ENCODE measurements at regions not wholly inside any gene's neighbourhood (a gene's known extent, or its start where the extent isn't known, plus 50 kb on each side); places are given as distances from the start of the nearest gene placed in this dataset.
"Not testable (repeated sequence)": the region's sequence is repeated elsewhere in the genome, so short reads cannot be mapped to it uniquely, and the experiment has no call there.

DNA sequence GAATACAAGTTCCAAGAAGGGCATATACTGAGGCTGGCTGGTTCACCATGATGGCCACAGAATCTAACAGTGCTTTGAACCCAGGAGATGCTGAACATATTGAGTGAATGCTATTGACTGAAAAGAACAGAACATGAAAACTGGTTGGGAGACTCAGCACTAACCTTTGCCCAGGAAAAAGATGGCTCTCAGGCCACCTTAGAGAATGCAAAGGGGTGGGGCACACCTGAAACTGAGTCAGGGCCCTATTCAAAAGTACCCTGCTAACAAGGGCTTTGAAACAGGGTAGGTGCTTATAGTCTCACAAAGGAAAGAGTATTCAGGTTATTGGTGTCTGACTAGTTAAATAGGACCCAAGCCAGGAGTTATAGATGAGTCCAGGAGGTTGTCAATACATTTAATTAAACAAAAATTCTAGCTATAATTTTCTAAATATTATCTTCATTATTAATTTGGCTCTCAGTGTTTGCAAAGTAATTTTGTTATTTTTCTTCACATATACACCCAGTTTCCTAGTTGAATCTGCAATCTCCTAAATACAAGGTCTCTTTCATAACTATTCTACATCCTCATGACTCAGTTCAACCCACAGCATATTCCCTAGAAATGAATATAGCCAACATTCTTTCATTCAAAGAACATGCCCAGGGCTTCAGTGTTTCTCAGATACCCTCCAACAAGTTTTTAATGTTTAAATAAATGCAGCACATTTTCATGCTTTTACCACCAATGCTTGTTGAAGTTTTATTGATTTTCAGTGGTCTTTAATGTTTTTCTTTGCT lies 144.2 kb upstream of the RAPGEF2 start:
- DNase-seq: no peak

DNA sequence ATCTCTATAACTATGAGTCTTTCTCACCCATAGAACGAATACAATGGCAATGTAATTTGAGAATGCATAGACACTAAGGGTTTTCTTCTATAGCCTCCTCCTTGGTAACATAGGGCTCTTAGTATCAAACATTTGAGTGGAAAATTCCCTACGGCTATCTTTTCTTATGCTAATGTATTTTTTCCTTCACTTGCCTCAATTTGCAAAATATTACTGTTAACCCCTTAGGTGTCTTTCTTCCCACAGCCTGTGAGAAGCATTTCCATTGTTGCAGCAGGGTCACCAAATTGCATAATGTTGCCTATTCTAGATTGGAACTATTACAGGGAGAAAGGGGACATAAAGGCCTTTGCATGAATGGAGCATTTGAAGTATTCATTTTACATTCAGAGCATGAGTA lies 140.5 kb upstream of the RAPGEF2 start:
- DNase-seq: no peak

GRCh38 chr4:158963282-158963681 lies 139.6 kb upstream of the RAPGEF2 start:
- not testable (repeated sequence) for DNase-seq

DNA sequence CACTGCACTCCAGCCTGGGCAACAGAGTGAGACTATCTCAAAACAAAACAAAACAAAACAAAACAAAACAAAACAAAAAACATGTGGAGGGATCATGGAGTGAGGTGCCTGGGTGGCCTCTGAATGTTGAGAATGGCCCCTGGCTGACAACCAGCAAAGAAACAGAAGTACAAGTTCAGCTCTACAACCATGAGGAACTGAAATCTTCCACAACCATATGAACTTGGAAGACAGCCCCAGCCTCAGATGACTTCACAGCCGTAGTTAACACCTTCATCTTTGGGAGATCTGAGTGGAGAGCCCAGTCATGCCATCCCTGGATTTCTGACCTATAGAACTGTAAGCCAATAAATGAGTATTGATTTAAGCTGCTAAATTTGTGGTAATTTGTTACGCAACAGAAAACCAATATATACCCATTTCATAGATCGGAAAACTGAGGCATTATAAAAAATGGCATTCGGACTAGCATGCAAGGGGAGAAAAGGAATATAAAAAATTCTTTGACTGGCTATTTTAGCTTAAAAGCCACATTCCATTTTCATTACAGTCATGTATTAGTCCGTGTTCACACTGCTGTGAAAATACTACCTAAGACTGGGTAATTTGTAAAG lies 138.7 kb upstream of the RAPGEF2 start:
- DNase-seq: no peak

DNA sequence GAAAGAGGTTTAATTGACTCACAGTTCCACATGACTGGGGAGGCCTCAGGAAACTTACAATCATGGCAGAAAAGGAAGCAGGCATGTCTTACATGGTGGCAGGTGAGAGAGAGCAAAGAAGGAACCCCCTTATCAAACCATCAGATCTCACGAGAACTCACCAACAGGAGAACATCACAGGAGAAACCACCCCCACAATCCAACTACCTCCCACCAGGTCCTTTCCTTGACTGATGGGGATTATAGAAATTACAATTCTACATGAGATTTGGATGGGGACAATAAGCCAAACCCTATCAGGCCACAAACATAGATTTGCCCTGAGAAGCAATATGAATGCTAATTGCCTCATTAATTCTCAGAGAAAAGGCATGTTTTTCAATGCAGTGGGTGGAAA lies 138.2 kb upstream of the RAPGEF2 start:
- no peak for DNase-seq

GRCh38 chr4:158965226-158965625 lies 137.7 kb upstream of the RAPGEF2 start:
- DNase-seq: no peak

- no peak for DNase-seq
Observed at GRCh38 chr4:158966091-158966490, 136.8 kb upstream of the RAPGEF2 start.

- DNase-seq: no peak
Observed at GRCh38 chr4:158968961-158969360, 133.9 kb upstream of the RAPGEF2 start.

- no peak for DNase-seq
Observed at GRCh38 chr4:158970812-158971211, 132.1 kb upstream of the RAPGEF2 start.

DNA sequence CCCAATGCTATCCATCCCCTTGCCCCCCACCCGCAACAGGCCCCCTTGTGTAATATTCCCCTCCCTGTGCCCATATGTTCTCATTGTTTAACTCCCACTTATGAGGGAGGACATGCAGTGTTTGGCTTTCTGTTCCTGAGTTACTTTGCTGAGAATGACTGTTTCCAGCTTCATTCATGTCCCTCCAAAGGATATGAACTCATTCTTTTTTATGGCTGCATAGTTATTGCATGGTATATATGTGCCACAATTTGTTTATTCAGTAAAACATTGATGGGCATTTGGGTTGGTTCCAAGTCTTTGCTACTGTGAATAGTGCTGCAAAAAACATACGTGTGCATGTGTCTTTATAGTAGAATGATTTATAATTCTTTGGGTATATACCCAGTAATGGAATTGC lies 128.4 kb upstream of the RAPGEF2 start:
- not testable (repeated sequence) for DNase-seq

DNA sequence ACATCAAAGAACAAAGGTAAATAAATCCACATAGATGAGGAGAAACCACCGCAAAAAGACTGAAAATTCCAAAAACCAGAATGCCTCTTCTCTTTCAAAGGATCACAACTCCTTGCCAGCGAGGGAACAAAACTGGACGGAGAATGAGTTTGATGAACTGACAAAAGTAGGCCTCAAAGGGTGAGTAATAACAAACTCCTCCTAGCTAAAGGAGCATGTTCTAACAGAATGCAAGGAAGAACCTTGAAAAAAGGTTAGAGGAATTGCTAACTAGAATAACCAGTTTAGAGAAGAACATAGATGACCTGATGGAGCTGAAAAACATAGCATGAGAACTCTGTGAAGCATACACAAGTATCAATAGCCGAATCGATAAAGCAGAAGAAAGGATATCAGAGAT lies 122.2 kb upstream of the RAPGEF2 start:
- not testable (repeated sequence) for DNase-seq

- DNase-seq: no peak
Observed at GRCh38 chr4:158991534-158992155, 111.2 kb upstream of the RAPGEF2 start.

GRCh38 chr4:158993891-158994290 lies 109.0 kb upstream of the RAPGEF2 start:
- DNase-seq: no peak

DNA sequence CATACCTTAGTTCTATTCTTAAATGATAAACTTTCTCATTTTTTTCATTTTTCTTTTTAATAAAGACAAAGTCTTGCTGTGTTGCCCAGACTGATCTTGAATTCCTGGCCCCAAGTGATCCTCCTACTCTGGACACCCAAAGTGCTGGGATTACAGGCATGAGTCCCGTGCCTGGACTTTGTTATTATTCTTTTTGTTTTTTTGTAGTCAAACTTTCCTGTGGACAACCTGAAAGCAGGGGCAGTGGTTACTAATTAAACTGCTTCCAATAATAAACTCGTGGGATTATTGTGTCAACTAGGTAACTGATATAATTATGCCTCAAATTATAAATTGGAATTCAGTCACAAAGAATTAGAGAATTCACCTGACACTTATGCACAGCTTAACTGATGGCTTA lies 107.8 kb upstream of the RAPGEF2 start:
- DNase-seq: no peak

DNA sequence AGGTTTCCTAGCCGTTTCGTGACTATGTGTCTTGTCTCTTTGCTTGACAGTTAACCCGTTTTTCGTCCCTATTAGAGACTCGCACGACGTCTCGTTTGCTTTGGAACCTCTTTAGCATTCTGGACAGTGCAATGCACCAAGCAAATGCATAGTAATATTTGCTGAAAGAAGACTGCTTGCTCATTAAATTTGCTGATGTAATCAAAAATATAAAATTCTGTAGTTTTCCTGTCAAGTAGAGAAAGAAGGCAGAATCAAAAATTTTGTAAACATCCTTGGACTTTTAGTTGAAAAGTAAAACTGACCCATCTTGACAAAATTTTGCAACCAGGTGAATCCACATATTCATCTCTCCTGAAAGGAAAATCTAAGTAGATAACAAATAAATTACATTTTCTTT lies 106.9 kb upstream of the RAPGEF2 start:
- DNase-seq: no peak

DNA sequence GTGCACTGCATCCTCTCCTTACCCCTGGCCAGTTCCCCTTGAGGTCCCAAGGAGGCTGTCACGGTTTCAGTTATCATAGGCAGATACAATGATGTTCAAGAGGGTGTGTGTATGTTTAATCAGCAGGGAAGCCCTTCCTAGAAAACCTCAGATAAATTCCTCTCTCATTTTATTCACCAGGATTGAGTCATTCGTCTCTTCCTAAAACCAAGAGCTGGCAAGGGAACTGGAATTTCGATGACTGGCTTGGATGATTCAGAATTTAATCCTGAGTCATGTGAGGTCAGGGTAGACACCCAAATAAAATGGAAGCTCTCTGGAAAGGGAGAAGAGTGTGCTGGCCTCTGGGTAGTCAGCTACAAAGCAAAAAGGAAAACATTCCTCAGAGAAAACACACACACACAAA lies 106.2 kb upstream of the RAPGEF2 start:
- no peak for DNase-seq

GRCh38 chr4:158997660-158998349 lies 105.1 kb upstream of the RAPGEF2 start:
- DNase-seq: no peak

DNA sequence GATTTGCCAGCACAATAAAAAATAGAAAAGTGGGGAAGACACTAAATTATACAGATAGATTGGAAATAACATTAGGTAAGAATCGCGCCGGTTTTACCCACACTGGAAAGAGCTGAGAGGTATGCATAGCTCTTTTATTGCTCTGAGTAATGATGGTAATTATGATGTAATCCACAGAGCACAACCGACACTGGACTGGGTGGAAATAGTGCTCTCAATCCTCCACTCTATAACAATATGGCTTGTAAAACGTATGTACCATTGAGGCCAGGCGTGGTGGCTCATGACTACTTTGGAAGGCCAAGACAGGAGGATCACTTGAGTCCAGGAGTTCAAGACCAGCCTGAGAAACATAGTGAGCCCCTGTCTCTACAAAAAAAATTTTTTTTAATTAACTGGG lies 104.3 kb upstream of the RAPGEF2 start:
- DNase-seq: no peak

DNA sequence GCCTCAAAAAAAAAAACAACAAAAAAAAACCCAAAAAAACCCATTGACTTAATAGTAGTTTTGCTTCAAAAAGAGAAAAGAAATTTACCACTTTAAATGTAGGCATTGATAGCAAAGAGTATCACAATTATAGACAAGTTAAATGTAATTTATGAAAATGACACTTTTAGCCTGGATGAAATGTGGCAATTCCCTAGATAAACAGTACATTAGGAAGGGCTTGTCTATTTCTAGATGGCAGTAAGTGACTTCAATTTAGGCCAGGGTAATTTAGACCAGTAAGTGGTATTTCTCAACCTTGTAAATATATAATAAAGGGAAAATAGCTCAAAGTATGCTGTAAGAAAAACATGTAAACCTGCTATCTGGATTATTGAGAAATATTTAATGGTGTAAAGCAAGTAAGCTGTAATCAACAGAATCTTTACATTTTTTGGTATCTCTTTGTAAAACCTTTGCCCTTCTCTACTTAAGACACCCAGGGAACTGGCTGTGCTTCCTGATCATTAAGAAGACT lies 103.7 kb upstream of the RAPGEF2 start:
- DNase-seq: no peak

- DNase-seq: no peak
Observed at GRCh38 chr4:158999849-159000248, 103.0 kb upstream of the RAPGEF2 start.

GRCh38 chr4:159002950-159003349 lies 99.9 kb upstream of the RAPGEF2 start:
- no peak for DNase-seq

- DNase-seq: no peak
Observed at GRCh38 chr4:159003420-159004253, 99.2 kb upstream of the RAPGEF2 start.

- no peak for DNase-seq
Observed at GRCh38 chr4:159006202-159006601, 96.7 kb upstream of the RAPGEF2 start.

Measured in DMS79 treated with DMSO at 0.1 percent for 48 hours (cell line).